Central memory CD8-positive, alpha-beta T cell (primary cell): ENCODE measurements at regions not wholly inside any gene's neighbourhood (a gene's known extent, or its start where the extent isn't known, plus 50 kb on each side); places are given as distances from the start of the nearest gene placed in this dataset.
"Not testable (repeated sequence)": the region's sequence is repeated elsewhere in the genome, so short reads cannot be mapped to it uniquely, and the experiment has no call there.

Experiments
- ATAC-seq: fragments of 150-1000 bp; cut with Tn5 transposase; replicated peaks from 2 replicates; pipeline ENCODE4 v1.10.0; 2022; ENCODE audit warnings: mild to moderate bottlenecking, moderate FRiP score, moderate number of reproducible peaks; ENCODE audit not compliant: poor library complexity, severe bottlenecking; ENCODE audit errors: extremely low read depth
- DNase-seq, 2 donors: peaks; one replicate each; pipeline ENCODE4 v3.0.0; 2021; ENCODE audit warnings: low spot score in 2 of 2
- H3K27ac Mint-ChIP-seq: one replicate; pipeline ENCODE4 v1.8.0; 2022; ENCODE audit warnings: low read depth, mild to moderate bottlenecking, moderate library complexity, mixed read lengths
- H3K27me3 Mint-ChIP-seq: one replicate; pipeline ENCODE4 v1.8.0; 2022; ENCODE audit warnings: mixed read lengths
- H3K36me3 Mint-ChIP-seq: one replicate; pipeline ENCODE4 v1.8.0; 2022; ENCODE audit warnings: mild to moderate bottlenecking, moderate library complexity, mixed read lengths; ENCODE audit not compliant: insufficient read depth
- H3K4me1 Mint-ChIP-seq: one replicate; pipeline ENCODE4 v1.8.0; 2022; ENCODE audit warnings: mixed read lengths
- H3K4me3 Mint-ChIP-seq: one replicate; pipeline ENCODE4 v1.8.0; 2022; ENCODE audit warnings: mild to moderate bottlenecking, moderate library complexity, mixed read lengths
- H3K9me3 Mint-ChIP-seq: one replicate; pipeline ENCODE4 v1.8.0; 2022; ENCODE audit warnings: mixed read lengths

GRCh38 chr12:84416626-84417025 lies 496.0 kb downstream of the SLC6A15 start:
- peaks cover 8% of the 10 kb centered on the region for H3K9me3 Mint-ChIP-seq
- no peaks in the 10 kb centered on the region for H3K4me1 Mint-ChIP-seq
- no peak for ATAC-seq
- H3K36me3 Mint-ChIP-seq = no peaks in the 10 kb centered on the region
- no peak for DNase-seq
- no peaks in the 10 kb centered on the region for H3K27me3 Mint-ChIP-seq
- H3K27ac Mint-ChIP-seq = no peak overlapping the region
- H3K4me3 Mint-ChIP-seq = no peak overlapping the region

- Mint-ChIP-seq H3K9me3 (peaks cover 6% of the 10 kb centered on the region), H3K4me3 (no peak overlapping the region), H3K27ac (no peak overlapping the region), H3K27me3 (no peaks in the 10 kb centered on the region), H3K4me1 (no peaks in the 10 kb centered on the region), H3K36me3 (no peaks in the 10 kb centered on the region)
- DNase-seq (no peak), ATAC-seq (no peak)
Measured at GRCh38 chr12:84415946-84416345, 496.7 kb downstream of the SLC6A15 start.

DNA sequence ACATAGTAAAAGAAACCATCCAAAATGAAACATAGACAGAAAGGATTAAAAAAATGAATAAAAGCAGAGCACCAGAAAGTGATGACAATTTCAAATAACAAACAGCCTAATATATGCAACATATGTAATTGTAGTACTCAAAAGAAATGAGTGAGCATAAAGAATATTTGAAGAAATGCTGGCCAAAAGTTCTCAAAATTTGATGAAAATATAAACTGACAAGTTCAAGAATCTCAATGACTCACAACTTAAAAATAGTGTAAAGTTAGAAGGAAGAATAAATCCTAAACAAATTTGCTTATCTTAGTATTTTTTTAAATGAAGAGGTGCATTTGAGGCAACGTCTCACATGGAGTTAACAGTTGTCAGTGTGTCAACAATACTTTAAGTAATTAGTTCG lies 498.9 kb downstream of the SLC6A15 start:
- ATAC-seq (no peak), DNase-seq (no peak)
- Mint-ChIP-seq H3K9me3 (peaks cover 6% of the 10 kb centered on the region), H3K4me1 (no peaks in the 10 kb centered on the region), H3K27me3 (no peaks in the 10 kb centered on the region), H3K4me3 (no peak overlapping the region), H3K27ac (no peak overlapping the region), H3K36me3 (no peaks in the 10 kb centered on the region)

- H3K4me3 Mint-ChIP-seq = no peak overlapping the region
- no peaks in the 10 kb centered on the region for H3K4me1 Mint-ChIP-seq
- H3K9me3 Mint-ChIP-seq = no peaks in the 10 kb centered on the region
- no peak for DNase-seq
- H3K36me3 Mint-ChIP-seq = no peaks in the 10 kb centered on the region
- no peaks in the 10 kb centered on the region for H3K27me3 Mint-ChIP-seq
- H3K27ac Mint-ChIP-seq = no peak overlapping the region
- no peak for ATAC-seq
Measured at GRCh38 chr12:84412226-84412625, 500.4 kb downstream of the SLC6A15 start.

- ATAC-seq = no peak
- no peaks in the 10 kb centered on the region for H3K36me3 Mint-ChIP-seq
- no peaks in the 10 kb centered on the region for H3K27me3 Mint-ChIP-seq
- no peak overlapping the region for H3K4me3 Mint-ChIP-seq
- H3K4me1 Mint-ChIP-seq = no peaks in the 10 kb centered on the region
- no peak for DNase-seq
- H3K9me3 Mint-ChIP-seq = no peaks in the 10 kb centered on the region
- H3K27ac Mint-ChIP-seq = no peak overlapping the region
Measured at GRCh38 chr12:84411031-84411430, 501.6 kb downstream of the SLC6A15 start.

GRCh38 chr12:84408936-84409335 lies 503.7 kb downstream of the SLC6A15 start:
- Mint-ChIP-seq H3K36me3 (peaks cover 2% of the 10 kb centered on the region), H3K4me1 (no peaks in the 10 kb centered on the region), H3K27ac (no peak overlapping the region), H3K9me3 (no peaks in the 10 kb centered on the region), H3K27me3 (no peaks in the 10 kb centered on the region), H3K4me3 (no peak overlapping the region)
- DNase-seq = no peak
- ATAC-seq = no peak

GRCh38 chr12:84406720-84407119 lies 505.9 kb downstream of the SLC6A15 start:
- H3K4me1 Mint-ChIP-seq, H3K27ac Mint-ChIP-seq: not testable (repeated sequence)

DNA sequence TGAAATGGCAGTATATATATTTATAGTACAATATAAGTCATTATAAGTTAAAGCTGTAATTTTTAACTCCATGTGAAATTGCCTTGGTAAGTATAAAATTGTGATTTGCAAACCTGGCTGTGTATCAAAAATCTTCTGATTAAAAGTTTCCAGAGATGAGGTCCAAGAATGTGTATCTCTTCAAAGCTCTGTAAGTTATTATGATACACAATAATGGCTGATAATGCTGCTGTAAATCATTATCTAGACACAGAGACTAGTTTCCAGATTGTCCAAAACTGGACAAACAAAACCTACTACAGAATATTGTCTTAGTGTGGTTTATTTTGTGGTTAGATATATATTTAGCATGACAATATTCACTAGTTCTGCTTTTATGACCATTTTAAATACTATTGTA lies 514.8 kb downstream of the SLC6A15 start:
- H3K36me3 Mint-ChIP-seq = no peaks in the 10 kb centered on the region
- no peak overlapping the region for H3K27ac Mint-ChIP-seq
- no peak for ATAC-seq
- no peaks in the 10 kb centered on the region for H3K27me3 Mint-ChIP-seq
- no peaks in the 10 kb centered on the region for H3K4me1 Mint-ChIP-seq
- DNase-seq = no peak
- peaks cover 6% of the 10 kb centered on the region for H3K9me3 Mint-ChIP-seq
- H3K4me3 Mint-ChIP-seq = no peak overlapping the region

More at GRCh38 chr12:84406720-84407119, 505.9 kb downstream of the SLC6A15 start:
- H3K36me3 Mint-ChIP-seq, DNase-seq, H3K9me3 Mint-ChIP-seq, ATAC-seq, H3K4me3 Mint-ChIP-seq, H3K27me3 Mint-ChIP-seq: not testable (repeated sequence)

DNA sequence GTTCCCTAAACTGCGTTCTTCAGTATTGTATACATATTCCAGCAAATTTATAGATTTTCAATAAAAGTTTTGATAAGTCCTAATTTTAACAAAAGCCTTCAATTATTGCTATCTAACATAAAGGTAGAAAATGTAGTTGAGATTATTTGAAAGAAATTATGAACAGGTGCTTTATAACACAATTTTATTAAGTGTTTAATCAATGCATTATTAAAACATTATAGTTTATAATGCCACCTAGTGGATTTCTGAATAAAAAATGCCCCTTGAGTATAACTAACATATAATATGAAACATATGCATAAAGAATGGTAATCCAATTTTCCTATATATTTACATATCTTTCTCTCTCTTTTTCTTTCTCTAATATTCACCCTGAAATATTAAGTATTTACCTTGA lies 515.3 kb downstream of the SLC6A15 start:
- no peak overlapping the region for H3K27ac Mint-ChIP-seq
- no peak for DNase-seq
- ATAC-seq = no peak

GRCh38 chr12:84391176-84391575 lies 521.4 kb downstream of the SLC6A15 start:
- H3K36me3 Mint-ChIP-seq, H3K4me1 Mint-ChIP-seq, ATAC-seq, H3K27me3 Mint-ChIP-seq, DNase-seq, H3K4me3 Mint-ChIP-seq, H3K27ac Mint-ChIP-seq: not testable (repeated sequence)
- H3K9me3 Mint-ChIP-seq = peaks cover 24% of the 10 kb centered on the region

More for the DNA sequence above, 515.3 kb downstream of the SLC6A15 start:
- H3K4me1 Mint-ChIP-seq = no peaks in the 10 kb centered on the region
- peaks cover 6% of the 10 kb centered on the region for H3K9me3 Mint-ChIP-seq
- no peaks in the 10 kb centered on the region for H3K36me3 Mint-ChIP-seq
- H3K27me3 Mint-ChIP-seq = no peaks in the 10 kb centered on the region
- H3K4me3 Mint-ChIP-seq = no peak overlapping the region

DNA sequence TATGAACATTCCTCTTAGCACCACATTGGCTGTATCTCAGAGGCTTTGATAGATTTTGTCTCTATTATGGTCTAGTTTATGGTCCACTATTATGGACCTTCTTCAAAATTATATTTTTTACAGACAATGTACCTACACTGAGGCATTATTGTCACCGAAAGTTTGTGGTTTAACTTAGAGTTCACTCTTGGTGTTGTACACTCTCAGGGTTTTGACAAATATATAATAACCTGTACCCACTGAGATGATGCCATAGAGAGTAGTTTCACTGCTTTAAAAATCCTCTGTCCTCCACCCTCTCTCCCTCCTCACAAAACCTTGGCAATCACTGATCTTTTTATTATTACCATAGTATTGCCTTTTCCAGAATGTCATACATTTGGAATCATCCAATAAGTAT lies 528.2 kb downstream of the SLC6A15 start:
- Mint-ChIP-seq H3K4me1 (no peaks in the 10 kb centered on the region), H3K27ac (no peak overlapping the region), H3K9me3 (peaks cover 32% of the 10 kb centered on the region), H3K27me3 (no peaks in the 10 kb centered on the region), H3K4me3 (no peak overlapping the region), H3K36me3 (no peaks in the 10 kb centered on the region)
- no peak for ATAC-seq
- DNase-seq = no peak

DNA sequence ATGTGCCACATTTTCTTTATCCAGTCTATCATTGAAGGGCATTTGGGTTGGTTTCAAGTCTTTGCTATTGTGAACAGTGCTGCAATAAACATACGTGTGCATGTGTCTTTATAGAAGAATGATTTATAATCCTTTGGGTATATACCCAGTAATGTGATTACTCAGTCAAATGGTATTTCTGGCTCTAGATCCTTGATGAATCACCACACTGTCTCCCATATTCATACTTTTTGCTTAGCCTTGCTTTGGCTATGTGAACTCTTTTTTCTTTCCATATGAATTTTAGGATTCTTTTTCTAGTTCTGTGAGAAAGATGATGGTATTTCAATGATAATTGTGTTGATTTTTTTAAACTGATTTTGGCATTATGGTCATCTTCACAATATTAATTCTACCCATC lies 530.1 kb downstream of the SLC6A15 start:
- DNase-seq, H3K4me3 Mint-ChIP-seq, ATAC-seq, H3K4me1 Mint-ChIP-seq, H3K27ac Mint-ChIP-seq, H3K36me3 Mint-ChIP-seq, H3K27me3 Mint-ChIP-seq: not testable (repeated sequence)
- H3K9me3 Mint-ChIP-seq = peaks cover 29% of the 10 kb centered on the region

DNA sequence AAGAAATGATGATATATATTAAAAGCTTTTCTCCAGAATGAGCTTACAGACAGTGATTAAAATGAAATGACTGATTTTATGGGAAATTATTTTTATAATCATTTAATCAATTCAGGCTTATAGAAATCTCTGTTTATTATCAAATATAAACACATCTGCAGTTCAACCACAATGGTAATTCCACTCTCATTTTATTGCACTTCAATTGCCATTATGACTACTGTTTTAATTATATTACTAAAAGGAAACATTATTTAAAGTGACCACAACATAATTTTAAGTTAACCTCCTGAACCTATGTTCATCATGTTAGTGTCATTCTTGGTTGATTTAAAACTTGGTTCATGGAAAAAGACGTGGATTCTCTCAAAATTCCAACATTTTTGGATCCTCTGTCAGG lies 536.3 kb downstream of the SLC6A15 start:
- Mint-ChIP-seq H3K4me1 (no peaks in the 10 kb centered on the region), H3K4me3 (no peak overlapping the region), H3K36me3 (no peaks in the 10 kb centered on the region), H3K27ac (no peak overlapping the region), H3K9me3 (peaks cover 20% of the 10 kb centered on the region), H3K27me3 (no peaks in the 10 kb centered on the region)
- no peak for ATAC-seq
- DNase-seq = no peak
